ENCODE measurements at regions not wholly inside any gene's neighbourhood (a gene's known extent, or its start where the extent isn't known, plus 50 kb on each side); places are given as distances from the start of the nearest gene placed in this dataset.
"Not testable (repeated sequence)": the region's sequence is repeated elsewhere in the genome, so short reads cannot be mapped to it uniquely, and the experiment has no call there.

- no peak for DNase-seq (ENCODE audit: extremely low read depth, low read depth)
- no peak for TF ChIP-seq CTCF (IDR thresholded peaks at IDR 0.05; ENCODE audit: low read depth, low read length)
Measured at GRCh38 chr2:132267105-132267497, 105.3 kb upstream of the ANKRD30BL start.

GRCh38 chr2:132267498-132268283 lies 105.9 kb upstream of the ANKRD30BL start:
- DNase-seq (ENCODE audit: extremely low read depth, low read depth): not testable (repeated sequence)

GRCh38 chr2:132268284-132268976 lies 106.7 kb upstream of the ANKRD30BL start:
- DNase-seq (ENCODE audit: extremely low read depth, low read depth): not testable (repeated sequence)
- peak; percentile 35 for TF ChIP-seq CTCF (IDR thresholded peaks at IDR 0.05; ENCODE audit: low read depth, low read length)

- DNase-seq (ENCODE audit: extremely low read depth, low read depth): no peak
Measured at GRCh38 chr2:132268977-132269523, 107.3 kb upstream of the ANKRD30BL start.

GRCh38 chr2:132270255-132270654 lies 108.5 kb upstream of the ANKRD30BL start:
- no peak for TF ChIP-seq CTCF (IDR thresholded peaks at IDR 0.05; ENCODE audit: low read depth, low read length)
- no peak for DNase-seq (ENCODE audit: extremely low read depth, low read depth)

More at GRCh38 chr2:132268977-132269523, 107.3 kb upstream of the ANKRD30BL start:
- TF ChIP-seq CTCF (IDR thresholded peaks at IDR 0.05; ENCODE audit: low read depth, low read length): no peak

- no peak for DNase-seq (ENCODE audit: extremely low read depth, low read depth)
- no peak for TF ChIP-seq CTCF (IDR thresholded peaks at IDR 0.05; ENCODE audit: low read depth, low read length)
Measured at GRCh38 chr2:132270981-132271546, 109.3 kb upstream of the ANKRD30BL start.

GRCh38 chr2:132271794-132272193 lies 110.0 kb upstream of the ANKRD30BL start:
- not testable (repeated sequence) for DNase-seq (ENCODE audit: extremely low read depth, low read depth)

GRCh38 chr2:132272713-132273112 lies 111.0 kb upstream of the ANKRD30BL start:
- TF ChIP-seq CTCF (IDR thresholded peaks at IDR 0.05; ENCODE audit: low read depth, low read length): no peak
- no peak for DNase-seq (ENCODE audit: extremely low read depth, low read depth)

- not testable (repeated sequence) for DNase-seq (ENCODE audit: extremely low read depth, low read depth)
Measured at GRCh38 chr2:132273585-132273984, 111.8 kb upstream of the ANKRD30BL start.

Measured in AG09319 (cell line).